GM19463 (cell line): ENCODE measurements at regions not wholly inside any gene's neighbourhood (a gene's known extent, or its start where the extent isn't known, plus 50 kb on each side); places are given as distances from the start of the nearest gene placed in this dataset.
"Not testable (repeated sequence)": the region's sequence is repeated elsewhere in the genome, so short reads cannot be mapped to it uniquely, and the experiment has no call there.

ENCODE experiments used
- ATAC-seq: cut with Tn5 transposase; IDR thresholded peaks from one replicate; pipeline ENCODE4 v1.9.1; 2021; ENCODE audit warnings: mild to moderate bottlenecking, moderate library complexity; ENCODE audit not compliant: unreplicated experiment

DNA sequence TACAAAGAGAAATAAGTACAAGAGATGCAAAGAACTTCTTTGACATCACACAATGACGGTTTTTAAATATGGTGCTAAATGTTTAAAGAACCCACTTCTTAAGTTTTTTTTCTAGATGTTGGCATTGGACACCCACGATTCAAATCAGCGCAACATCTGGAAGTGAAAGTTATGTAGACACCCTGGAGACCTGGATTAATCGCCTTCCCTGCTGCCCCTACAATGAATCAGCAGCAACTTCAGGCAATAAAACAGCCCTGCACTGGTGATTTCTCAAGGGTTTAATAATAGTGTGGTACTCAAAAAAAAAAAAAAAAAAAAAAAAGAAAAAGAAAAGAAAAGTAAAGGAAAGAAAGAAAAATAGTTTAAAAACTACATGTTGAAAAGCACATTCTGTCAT, 248.3 kb downstream of the NUF2 start:
- no peak for ATAC-seq

- no peak for ATAC-seq
Observed at GRCh38 chr1:163571950-163572349, 250.2 kb downstream of the NUF2 start.

- no peak for ATAC-seq
Observed at GRCh38 chr1:163574119-163574518, 252.4 kb downstream of the NUF2 start.

- no peak for ATAC-seq
Observed at GRCh38 chr1:163580926-163581325, 259.2 kb downstream of the NUF2 start.

GRCh38 chr1:163583661-163584181, 262.0 kb downstream of the NUF2 start:
- no peak for ATAC-seq

DNA sequence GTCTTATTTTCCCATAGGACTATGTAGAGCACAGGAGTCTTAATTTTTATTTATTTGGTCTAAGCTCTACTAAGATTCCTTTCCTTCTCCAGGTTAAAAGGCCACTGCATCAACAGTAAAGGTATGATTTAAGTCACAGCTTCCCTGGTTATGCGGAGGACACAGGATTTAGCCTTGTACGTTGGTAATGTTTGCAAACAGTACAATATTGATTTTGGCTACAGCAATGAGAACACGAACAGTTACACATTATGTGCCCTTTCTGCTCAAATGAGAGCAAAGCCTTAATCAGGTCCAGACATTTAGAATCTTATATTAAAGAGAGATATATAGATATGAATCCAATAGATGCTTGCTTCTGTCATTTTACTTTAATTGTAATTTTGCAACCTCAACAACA, 264.0 kb downstream of the NUF2 start:
- no peak for ATAC-seq

- no peak for ATAC-seq
Observed at GRCh38 chr1:163588796-163589195, 267.0 kb downstream of the NUF2 start.

GRCh38 chr1:163589735-163590134, 268.0 kb downstream of the NUF2 start:
- ATAC-seq, result no peak

- not testable (repeated sequence) for ATAC-seq
Observed at GRCh38 chr1:163591131-163591530, 269.4 kb downstream of the NUF2 start.

GRCh38 chr1:163592623-163593022, 270.9 kb downstream of the NUF2 start:
- ATAC-seq, result not testable (repeated sequence)

DNA sequence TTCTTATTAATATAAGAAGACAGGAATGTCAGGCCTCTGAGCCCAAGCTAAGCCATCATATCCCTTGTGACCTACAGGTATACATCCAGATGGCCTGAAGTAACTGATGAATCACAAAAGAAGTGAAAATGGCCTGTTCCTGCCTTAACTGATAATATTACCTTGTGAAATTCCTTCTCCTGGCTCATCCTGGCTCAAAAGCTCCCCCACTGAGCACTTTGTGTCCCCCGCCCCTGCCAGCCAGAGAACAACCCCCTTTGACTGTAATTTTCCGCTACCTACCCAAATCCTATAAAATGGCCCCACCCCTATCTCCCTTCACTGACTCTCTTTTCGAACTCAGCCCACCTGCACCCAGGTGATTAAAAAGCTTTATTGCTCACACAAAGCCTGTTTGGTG, 274.4 kb downstream of the NUF2 start:
- ATAC-seq, result not testable (repeated sequence)

GRCh38 chr1:163596541-163597258, 274.9 kb downstream of the NUF2 start:
- ATAC-seq, result no peak

- no peak for ATAC-seq
Observed at GRCh38 chr1:163604321-163604720, 282.6 kb downstream of the NUF2 start.

GRCh38 chr1:163604896-163605295, 283.1 kb downstream of the NUF2 start:
- ATAC-seq, result no peak

DNA sequence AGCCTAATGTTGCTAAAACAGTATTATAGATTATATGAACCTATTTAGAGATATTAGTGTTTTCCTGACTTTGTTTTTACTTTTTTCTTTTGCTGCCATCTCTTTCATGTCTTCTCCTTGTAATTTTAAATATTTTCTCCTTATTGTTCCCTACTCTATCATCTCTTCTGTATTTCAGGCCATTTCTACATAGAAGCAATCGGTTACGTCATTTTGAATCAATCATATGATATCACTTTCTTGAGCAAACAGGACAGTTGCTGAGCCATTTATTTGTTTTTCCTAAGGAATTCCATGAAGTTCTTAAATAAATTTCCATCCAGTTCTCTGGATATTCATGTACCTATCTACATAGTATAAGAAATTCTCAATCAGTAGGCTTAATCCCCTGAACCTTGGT, 287.2 kb downstream of the NUF2 start:
- ATAC-seq, result no peak

DNA sequence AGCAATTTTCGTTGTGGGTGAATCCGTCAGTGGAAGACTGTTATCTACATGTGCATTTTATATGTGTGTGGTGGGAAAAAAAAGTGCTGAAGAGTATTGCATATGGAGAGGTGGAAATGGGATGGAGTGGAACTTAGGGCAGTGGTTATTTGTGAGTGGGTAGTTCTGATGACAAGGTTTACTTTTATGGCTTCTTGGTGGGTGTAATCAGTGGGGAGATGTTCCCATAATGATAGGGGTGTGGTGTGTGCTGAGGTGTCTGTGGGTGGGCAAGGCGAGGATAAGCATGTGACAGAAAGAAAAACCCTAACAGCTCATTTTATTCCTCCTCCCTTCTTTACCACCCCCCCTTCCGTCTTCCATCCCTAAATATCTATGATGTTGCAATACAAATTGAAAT, 288.1 kb downstream of the NUF2 start:
- no peak for ATAC-seq

DNA sequence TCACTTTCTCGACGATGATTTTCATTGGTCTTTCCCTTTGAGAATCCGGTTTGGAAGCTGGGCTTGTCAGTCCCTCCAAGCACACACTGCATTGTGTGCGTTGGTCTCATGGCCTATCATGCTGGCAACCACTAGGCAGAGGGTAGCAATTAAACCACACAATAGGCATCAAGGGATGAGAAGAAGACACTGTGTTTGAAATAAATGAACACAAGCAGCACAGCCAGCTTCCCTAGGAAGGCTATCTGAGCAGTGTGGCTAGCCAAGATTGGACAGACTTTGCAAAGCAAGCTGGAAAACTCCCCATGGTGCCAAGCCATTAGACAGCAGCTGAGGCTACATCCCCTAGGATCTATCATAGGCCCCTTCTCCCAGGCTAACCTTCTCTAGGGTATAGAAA, 288.7 kb downstream of the NUF2 start:
- ATAC-seq, result no peak

GRCh38 chr1:163614361-163614760, 292.6 kb downstream of the NUF2 start:
- ATAC-seq, result no peak

- no peak for ATAC-seq
Observed at GRCh38 chr1:163628034-163628773, 306.4 kb downstream of the NUF2 start.

GRCh38 chr1:163632269-163632668, 310.5 kb downstream of the NUF2 start:
- no peak for ATAC-seq

DNA sequence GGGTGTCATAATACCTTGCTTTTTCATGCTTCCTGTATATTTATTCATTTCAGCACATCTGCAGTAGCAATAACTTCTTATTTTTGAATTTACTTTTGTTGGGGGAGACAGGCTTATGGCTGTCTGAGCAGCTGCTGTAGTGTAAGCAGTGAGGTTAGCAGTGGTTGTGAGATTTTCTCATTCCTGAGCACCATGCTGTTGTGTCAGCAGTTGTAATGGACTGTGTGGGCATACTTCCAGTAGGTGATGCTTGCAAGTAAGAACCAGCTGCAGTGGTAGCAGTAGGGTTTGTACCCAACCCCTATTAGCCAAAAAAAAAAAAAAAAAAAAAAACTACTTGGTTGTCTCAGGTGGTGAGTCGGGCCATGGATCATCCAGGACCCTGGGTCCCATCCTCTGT, 311.6 kb downstream of the NUF2 start:
- ATAC-seq, result no peak

DNA sequence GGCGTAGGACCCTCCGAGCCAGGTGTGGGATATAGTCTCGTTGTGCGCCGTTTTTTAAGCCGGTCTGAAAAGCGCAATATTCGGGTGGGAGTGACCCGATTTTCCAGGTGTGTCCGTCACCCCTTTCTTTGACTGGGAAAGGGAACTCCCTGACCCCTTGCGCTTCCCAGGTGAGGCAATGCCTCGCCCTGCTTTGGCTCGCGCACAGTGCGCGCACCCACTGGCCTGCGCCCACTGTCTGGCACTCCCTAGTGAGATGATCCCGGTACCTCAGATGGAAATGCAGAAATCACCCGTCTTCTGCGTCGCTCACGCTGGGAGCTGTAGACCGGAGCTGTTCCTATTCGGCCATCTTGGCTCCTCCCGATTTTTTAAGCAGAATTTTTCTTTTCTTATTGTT, 323.9 kb downstream of the NUF2 start:
- ATAC-seq, result not testable (repeated sequence)
